Activated naive CD4-positive, alpha-beta T cell treated with anti-CD3 and anti-CD28 coated beads, Interleukin-2, amount 50 U/mL, for 24 hours (primary cell): ENCODE measurements at regions not wholly inside any gene's neighbourhood (a gene's known extent, or its start where the extent isn't known, plus 50 kb on each side); places are given as distances from the start of the nearest gene placed in this dataset.

Experiments
- H3K27ac Mint-ChIP-seq: one replicate; pipeline ENCODE4 v1.8.0; 2021; ENCODE audit warnings: mild to moderate bottlenecking, mixed read lengths
- H3K27me3 Mint-ChIP-seq: one replicate; pipeline ENCODE4 v1.8.0; 2021; ENCODE audit warnings: mixed read lengths
- H3K36me3 Mint-ChIP-seq: one replicate; pipeline ENCODE4 v1.8.0; 2021; ENCODE audit warnings: mixed read lengths
- H3K4me1 Mint-ChIP-seq: one replicate; pipeline ENCODE4 v1.8.0; 2021; ENCODE audit warnings: mixed read lengths
- H3K4me3 Mint-ChIP-seq: one replicate; pipeline ENCODE4 v1.8.0; 2021; ENCODE audit warnings: mild to moderate bottlenecking, mixed read lengths
- H3K9me3 Mint-ChIP-seq: one replicate; pipeline ENCODE4 v1.8.0; 2021; ENCODE audit warnings: mixed read lengths

DNA sequence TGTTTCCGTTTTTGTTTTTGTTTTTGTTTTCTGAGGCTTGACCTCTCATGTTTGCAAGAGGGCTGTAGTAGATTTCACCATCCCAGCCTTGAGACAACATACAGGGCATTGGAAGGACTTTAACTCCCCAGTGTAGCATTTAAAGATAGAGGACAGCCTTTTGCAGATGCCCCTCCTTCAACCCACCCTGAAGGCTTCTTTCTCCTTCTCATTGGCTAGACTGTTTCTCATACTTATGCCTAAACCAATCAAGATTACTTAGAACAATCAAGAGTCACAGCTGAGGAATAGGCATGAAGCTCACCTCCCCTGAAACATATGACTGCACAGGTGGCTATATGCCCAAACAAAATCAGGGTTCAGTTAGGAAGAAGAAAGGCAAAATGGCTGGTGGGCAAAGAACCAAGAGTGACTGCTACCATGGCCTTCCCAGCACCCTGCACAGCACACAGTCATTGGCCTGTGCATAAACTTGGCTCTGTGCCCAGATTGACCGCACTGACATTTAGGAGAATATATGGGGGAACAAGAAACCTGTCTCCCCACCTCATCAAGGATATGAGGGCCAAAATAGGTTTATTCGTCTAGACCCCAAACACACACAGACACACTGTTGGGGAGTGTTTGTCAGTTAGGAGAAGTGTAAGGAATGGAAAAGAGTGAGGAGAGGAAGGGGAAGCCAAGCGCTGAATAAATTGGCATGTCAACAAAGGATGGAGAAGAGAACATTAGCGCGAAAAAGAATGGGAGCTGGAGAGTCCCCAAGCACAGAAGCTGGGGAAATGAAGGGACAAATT is 137.3 kb upstream of the RANBP3L start:
- no peaks in the 10 kb centered on the region for H3K4me1 Mint-ChIP-seq
- no peaks in the 10 kb centered on the region for H3K36me3 Mint-ChIP-seq
- no peaks in the 10 kb centered on the region for H3K9me3 Mint-ChIP-seq

GRCh38 chr5:36440300-36440699 is 138.6 kb upstream of the RANBP3L start:
- no peaks in the 10 kb centered on the region for H3K36me3 Mint-ChIP-seq
- H3K4me3 Mint-ChIP-seq: no peak overlapping the region
- peaks cover 4% of the 10 kb centered on the region for H3K27me3 Mint-ChIP-seq
- H3K4me1 Mint-ChIP-seq: no peaks in the 10 kb centered on the region
- no peaks in the 10 kb centered on the region for H3K9me3 Mint-ChIP-seq
- no peak overlapping the region for H3K27ac Mint-ChIP-seq

More for the DNA sequence above, 137.3 kb upstream of the RANBP3L start:
- Mint-ChIP-seq H3K4me3 (no peak overlapping the region), H3K27ac (no peak overlapping the region), H3K27me3 (peaks cover 5% of the 10 kb centered on the region)

DNA sequence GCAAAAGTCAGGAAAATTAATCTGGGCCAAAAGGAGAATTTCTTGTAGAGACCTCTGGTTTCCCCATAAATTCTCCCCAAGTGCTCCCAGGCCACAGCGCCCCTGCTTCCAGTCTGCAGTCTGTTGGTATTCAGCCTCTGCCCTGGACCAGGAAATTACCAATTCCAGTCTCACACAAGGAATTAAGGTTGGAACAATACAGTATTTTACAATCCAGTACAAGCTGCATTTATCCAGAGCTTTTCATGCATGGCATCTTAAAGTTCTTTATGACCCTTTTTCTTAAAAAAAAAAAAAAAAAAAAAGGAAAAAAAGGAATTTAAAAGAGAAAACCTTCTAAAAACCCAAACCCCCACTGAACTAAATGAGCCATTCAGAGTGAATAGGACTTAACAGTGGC is 139.6 kb upstream of the RANBP3L start:
- Mint-ChIP-seq H3K9me3 (no peaks in the 10 kb centered on the region), H3K4me3 (no peak overlapping the region), H3K4me1 (no peaks in the 10 kb centered on the region), H3K27ac (no peak overlapping the region), H3K27me3 (peaks cover 4% of the 10 kb centered on the region), H3K36me3 (no peaks in the 10 kb centered on the region)

GRCh38 chr5:36442352-36442751 is 140.7 kb upstream of the RANBP3L start:
- Mint-ChIP-seq H3K36me3 (no peaks in the 10 kb centered on the region), H3K9me3 (no peaks in the 10 kb centered on the region), H3K4me3 (no peak overlapping the region), H3K27me3 (no peaks in the 10 kb centered on the region), H3K4me1 (no peaks in the 10 kb centered on the region), H3K27ac (no peak overlapping the region)

DNA sequence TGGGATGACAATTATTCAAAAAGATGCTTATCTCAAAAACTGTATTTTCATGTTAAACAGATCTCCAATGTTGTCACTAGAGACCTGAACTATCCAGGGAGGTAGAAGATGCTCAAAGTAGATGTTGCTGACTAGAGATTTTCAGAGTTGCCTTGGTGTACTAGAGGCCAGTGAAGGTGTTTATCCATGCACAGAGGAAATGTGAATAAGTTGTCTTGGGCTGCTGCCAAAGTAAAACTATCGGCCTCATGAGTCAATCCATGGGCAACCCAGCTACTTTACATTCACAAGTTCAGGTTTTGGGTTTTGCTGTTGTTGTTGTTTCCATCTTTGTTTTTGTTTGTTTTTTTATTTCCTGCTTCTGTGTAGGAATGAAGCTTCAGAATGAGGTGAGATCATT is 141.1 kb upstream of the RANBP3L start:
- H3K4me1 Mint-ChIP-seq: no peaks in the 10 kb centered on the region
- H3K4me3 Mint-ChIP-seq: no peak overlapping the region
- H3K27ac Mint-ChIP-seq: no peak overlapping the region
- H3K27me3 Mint-ChIP-seq: no peaks in the 10 kb centered on the region
- no peaks in the 10 kb centered on the region for H3K9me3 Mint-ChIP-seq
- no peaks in the 10 kb centered on the region for H3K36me3 Mint-ChIP-seq

DNA sequence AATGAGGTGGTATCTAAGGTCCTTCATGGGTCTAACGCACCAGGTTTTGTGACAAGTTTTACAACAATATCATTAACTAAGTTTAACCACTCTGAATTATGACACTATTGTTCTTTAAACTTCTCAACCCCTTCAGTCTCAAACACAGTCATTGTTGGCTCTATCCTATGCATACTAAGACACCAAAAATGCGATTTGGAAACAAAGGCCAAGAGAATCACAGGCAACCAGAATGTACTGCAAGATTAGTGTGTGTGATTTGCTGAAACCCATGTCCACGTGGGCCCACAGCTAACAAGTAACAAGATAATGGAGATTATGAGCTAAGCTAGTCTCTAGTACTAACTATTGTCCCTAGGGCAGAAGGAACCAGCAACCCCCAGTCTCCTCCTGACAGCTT is 142.2 kb upstream of the RANBP3L start:
- Mint-ChIP-seq H3K9me3 (no peaks in the 10 kb centered on the region), H3K4me1 (no peaks in the 10 kb centered on the region), H3K27me3 (no peaks in the 10 kb centered on the region), H3K27ac (no peak overlapping the region), H3K36me3 (no peaks in the 10 kb centered on the region), H3K4me3 (no peak overlapping the region)

- Mint-ChIP-seq H3K36me3 (no peaks in the 10 kb centered on the region), H3K4me1 (no peaks in the 10 kb centered on the region), H3K27ac (no peak overlapping the region), H3K4me3 (no peak overlapping the region), H3K9me3 (no peaks in the 10 kb centered on the region), H3K27me3 (no peaks in the 10 kb centered on the region)
Measured at GRCh38 chr5:36444582-36445418, 143.1 kb upstream of the RANBP3L start.

GRCh38 chr5:36447776-36448175 is 146.1 kb upstream of the RANBP3L start:
- Mint-ChIP-seq H3K27ac (no peak overlapping the region), H3K27me3 (no peaks in the 10 kb centered on the region), H3K4me1 (no peaks in the 10 kb centered on the region), H3K36me3 (no peaks in the 10 kb centered on the region), H3K9me3 (no peaks in the 10 kb centered on the region), H3K4me3 (no peak overlapping the region)

GRCh38 chr5:36450229-36451014 is 148.7 kb upstream of the RANBP3L start:
- Mint-ChIP-seq H3K4me1 (no peaks in the 10 kb centered on the region), H3K27ac (no peak overlapping the region), H3K27me3 (peaks cover 5% of the 10 kb centered on the region), H3K4me3 (no peak overlapping the region), H3K9me3 (no peaks in the 10 kb centered on the region), H3K36me3 (no peaks in the 10 kb centered on the region)

- Mint-ChIP-seq H3K36me3 (no peaks in the 10 kb centered on the region), H3K27ac (no peak overlapping the region), H3K27me3 (peaks cover 9% of the 10 kb centered on the region), H3K9me3 (no peaks in the 10 kb centered on the region), H3K4me3 (no peak overlapping the region), H3K4me1 (no peaks in the 10 kb centered on the region)
Measured at GRCh38 chr5:36452424-36453006, 150.8 kb upstream of the RANBP3L start.

GRCh38 chr5:36457511-36458270 is 148.7 kb upstream of the SLC1A3 start:
- H3K4me1 Mint-ChIP-seq: no peaks in the 10 kb centered on the region
- H3K4me3 Mint-ChIP-seq: no peak overlapping the region
- no peaks in the 10 kb centered on the region for H3K36me3 Mint-ChIP-seq
- no peak overlapping the region for H3K27ac Mint-ChIP-seq
- H3K27me3 Mint-ChIP-seq: peaks cover 11% of the 10 kb centered on the region
- H3K9me3 Mint-ChIP-seq: no peaks in the 10 kb centered on the region

GRCh38 chr5:36458746-36459145 is 147.7 kb upstream of the SLC1A3 start:
- Mint-ChIP-seq H3K4me3 (no peak overlapping the region), H3K9me3 (no peaks in the 10 kb centered on the region), H3K4me1 (no peaks in the 10 kb centered on the region), H3K36me3 (no peaks in the 10 kb centered on the region), H3K27ac (no peak overlapping the region), H3K27me3 (peaks cover 12% of the 10 kb centered on the region)

GRCh38 chr5:36459176-36460135 is 146.9 kb upstream of the SLC1A3 start:
- Mint-ChIP-seq H3K27ac (no peak overlapping the region), H3K4me1 (no peaks in the 10 kb centered on the region), H3K36me3 (no peaks in the 10 kb centered on the region), H3K27me3 (peaks cover 12% of the 10 kb centered on the region), H3K4me3 (no peak overlapping the region), H3K9me3 (no peaks in the 10 kb centered on the region)
